ENCODE measurements at regions not wholly inside any gene's neighbourhood (a gene's known extent, or its start where the extent isn't known, plus 50 kb on each side); places are given as distances from the start of the nearest gene placed in this dataset.
"Not testable (repeated sequence)": the region's sequence is repeated elsewhere in the genome, so short reads cannot be mapped to it uniquely, and the experiment has no call there.

DNA sequence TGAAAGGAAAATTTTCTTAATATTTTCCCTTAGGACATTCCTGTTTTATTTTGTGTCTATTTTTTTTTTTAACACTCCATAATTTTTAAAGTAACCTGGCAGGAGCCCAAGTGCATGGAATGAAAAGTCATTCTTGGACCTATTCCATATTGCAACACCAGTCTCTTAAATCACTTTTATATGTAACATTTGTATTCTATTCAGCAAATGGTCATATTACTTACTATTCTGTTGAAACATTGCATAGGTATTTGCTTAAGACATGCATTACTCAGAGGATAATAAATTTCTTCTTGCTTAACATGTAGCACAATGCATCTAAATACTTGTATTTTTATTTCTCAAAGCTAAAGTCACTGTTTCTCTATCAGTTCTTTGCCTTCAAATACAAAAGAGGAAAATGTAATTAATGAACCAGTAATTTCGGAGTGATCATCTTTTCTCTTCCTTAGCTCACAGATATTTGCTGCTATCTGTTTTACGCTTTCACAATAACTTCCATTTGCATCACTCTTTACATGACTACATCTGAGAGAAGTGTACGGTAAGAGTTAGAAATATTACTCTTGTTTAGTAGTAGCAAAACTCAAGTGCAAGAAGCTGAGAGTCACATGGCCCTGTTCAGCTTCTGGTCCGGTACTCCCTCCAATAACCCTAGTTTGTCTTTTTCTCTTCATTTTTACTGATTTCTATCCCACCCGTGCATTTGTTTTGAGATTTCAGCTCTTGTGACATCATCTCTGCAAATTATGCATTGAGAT is 394.8 kb downstream of the USP25 start:
- DNase-seq: no peak

DNA sequence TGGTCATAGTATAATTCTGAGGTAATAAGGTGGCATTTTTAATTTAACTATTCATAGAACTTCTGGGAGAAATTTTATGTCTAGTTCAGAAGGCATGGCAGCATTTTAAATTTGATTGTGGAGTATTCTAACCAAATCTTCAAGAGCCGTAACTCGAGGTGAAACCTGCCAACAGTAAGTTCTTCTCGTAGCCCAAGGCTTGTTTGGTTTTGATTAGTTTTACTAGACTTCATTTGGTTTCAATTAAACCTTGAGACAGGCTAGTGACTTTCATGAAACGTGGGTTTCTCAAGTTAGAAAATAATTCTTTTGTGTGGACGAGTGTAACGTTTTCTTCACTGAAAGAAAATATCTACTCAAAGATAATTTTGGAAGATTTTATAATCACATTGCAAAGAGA is 395.5 kb downstream of the USP25 start:
- no peak for DNase-seq

DNA sequence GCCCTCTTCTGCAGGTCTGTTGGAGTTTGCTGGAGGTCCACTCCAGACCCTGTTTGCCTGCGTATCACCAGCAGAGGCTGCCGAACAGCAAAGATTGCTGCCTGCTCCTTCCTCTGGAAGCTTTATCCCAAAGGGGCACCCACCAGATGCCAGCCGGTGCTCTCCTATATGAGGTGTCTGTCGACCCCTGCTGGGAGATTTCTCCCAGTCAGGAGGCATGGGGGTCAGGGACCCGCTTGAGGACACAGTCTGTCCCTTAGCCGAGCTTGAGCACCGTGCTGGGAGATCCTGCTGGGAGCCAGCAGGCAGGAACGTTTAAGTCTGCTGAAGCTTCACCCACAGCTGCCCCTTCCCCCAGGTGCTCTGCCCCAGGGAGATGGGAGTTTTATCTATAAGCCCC is 402.7 kb downstream of the USP25 start:
- not testable (repeated sequence) for DNase-seq

DNA sequence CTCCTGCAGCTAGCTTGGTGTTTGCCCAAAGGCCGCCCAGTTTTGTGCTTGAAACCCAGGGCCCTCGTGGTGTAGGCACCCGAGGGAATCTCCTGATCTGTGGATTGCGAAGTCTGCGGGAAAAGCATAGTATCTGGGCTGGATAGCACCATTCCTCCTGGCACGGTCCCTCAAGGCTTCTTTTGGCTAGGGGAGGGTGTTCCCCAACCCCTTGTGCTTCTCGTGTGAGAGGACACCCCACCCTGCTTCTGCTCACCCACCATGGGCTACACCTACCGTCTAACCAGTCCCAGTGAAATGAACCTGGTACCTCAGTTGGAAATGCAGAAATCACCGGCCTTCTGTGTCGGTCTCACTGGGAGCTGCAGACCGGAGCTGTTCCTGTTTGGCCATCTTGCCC is 403.5 kb downstream of the USP25 start:
- no peak for DNase-seq

DNA sequence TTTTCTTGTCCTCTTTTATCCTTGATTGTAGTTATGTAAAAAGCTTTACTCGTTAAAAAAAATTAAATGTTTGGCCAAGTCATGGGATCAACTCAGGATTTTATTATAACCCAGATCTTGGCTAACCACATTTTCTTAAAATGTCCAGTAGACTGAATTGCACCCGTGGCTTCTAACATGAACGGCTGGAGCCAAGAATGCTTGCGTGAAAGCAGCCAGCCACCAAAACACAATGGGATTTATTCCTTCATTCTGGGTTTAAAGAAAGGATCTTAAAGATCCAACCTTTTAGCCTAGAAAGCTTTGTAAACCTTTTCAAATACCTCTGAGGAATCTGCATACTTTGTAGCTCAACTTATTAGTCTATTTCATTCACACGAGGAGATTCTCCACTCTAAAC is 404.4 kb downstream of the USP25 start:
- no peak for DNase-seq

DNA sequence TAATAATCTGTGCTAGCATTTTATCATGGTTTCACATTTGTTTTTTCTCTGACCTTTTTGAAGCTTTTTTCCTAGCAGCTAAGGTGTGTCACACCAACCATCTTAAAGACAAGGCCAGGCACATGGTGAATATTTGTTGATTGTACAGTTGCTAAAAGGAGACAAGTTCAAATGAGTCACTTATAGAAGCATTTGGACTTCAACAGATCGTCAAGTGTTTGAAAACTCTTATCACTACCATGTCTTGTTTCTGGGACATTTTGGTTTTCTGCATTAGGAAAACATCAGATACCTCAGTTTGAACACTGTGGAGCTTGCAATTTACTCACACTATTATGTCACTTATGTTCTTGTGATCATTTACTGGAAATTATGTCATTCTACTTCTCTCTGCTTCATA is 407.3 kb downstream of the USP25 start:
- no peak for DNase-seq

DNA sequence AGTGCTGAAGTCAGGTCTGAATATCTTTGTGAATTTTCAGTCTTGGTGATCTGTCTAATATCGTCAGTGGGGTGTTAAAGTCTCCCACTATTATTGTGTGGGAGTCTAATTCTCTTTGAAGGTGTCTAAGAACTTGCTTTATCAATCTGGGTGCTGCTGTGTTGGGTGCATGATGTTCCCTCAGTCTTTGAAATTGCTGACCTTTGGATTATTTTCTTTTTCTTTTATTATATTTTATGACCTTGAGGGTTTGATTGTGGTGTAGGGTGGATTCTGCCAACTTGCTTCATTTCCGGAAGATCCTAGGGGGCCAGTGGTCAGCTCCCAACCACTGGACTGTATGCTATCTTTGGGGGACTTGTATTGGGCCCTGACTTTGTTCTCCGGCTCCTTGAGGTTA is 415.3 kb downstream of the USP25 start:
- no peak for DNase-seq

DNA sequence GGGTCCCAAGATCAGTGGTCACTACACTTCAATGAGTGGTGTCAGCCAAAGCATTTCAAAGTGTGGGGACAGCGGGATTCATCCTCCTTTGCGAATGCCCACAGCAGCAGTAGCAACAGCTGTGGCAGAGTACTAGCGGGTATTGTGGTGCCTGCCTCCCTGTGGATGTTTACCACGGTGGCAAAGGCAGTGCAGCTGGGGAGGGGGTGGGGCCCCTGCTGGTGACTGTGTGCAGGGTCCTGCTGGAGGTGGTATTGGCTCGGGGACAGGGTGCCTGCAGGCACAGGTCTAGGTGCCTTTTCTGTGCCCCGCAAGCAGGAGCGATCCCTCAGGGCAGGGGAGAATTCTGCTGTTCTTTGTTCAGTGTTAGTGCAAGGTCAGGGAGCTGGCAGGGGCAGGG is 415.7 kb downstream of the USP25 start:
- DNase-seq: no peak

DNA sequence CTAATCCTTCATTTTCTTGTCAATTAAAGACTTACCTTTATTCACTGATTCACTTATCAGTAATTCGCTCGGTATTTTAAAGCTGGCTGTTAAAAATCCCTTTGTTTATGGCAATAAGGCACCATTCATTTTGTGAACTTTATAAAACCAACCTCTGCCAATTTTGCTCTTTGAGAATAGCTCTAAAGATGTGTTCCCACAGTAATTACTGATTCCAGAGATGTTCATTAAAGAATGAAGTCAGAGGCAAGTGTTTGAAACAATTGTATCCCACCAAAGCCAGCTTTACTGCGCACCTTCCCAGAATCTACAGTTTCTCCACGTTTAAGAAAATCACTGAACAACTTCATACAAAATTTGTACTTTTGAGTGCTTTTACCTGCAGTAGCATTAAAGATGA is 424.5 kb downstream of the USP25 start:
- DNase-seq: no peak

DNA sequence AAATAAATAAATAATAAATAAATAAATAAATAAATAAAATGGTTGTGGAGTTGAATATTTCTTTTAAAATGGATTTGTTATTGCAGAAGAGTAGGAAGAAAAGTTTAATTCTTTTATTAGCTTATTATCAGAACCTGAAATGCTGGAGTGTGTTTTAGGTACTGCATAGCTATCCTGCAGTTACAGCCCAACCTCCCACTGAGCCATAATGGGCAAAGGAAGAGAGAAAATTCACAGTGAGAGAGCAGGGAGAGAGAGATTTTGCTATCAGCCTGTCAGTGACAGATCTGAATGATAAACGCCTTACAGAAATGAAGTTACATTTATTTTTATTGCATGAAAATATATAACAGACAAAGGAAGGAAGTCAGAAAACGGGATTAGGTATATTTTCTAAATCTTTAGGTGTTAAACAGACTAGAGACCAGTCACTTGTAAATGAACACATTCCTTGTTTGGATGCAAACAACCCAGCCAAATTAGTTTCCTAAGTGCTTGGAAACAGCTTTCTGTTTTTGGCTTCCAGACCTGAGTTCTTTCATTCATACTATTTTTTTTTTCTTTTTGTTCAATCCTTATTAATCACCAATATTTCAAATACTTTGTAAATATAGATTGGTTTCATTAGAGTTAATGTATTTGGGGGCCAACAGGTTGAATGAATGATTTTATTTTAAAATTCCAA is 425.3 kb downstream of the USP25 start:
- no peak for DNase-seq

DNA sequence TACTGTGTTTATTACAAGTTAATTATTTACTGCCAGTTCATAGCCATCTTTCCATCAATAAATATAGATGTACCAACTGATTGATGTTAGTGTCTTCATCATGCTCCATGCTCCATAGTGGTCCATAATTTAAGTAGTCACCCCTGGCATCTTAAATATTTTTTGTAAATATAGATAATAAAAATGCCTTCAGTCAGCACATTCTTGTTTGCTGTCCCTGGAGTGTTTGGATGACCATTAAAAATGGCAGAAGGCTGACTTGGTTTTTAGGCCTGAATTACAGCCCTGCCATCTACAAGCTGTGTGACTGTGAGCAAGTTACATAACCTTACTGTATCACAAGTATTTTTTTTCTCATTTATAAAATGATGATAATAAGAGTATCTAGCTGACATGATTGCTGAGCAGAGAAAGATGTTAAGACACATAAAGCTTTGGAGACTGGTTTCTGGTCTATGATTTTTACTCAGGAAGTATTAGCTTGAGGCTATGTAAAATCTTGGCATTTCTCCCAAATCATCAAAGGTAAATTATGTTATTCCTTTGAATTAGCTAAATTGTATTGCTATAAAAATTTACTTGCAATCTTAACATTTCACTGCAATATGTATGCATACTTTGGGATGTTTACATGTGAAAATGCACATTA is 427.2 kb downstream of the USP25 start:
- no peak for DNase-seq

DNA sequence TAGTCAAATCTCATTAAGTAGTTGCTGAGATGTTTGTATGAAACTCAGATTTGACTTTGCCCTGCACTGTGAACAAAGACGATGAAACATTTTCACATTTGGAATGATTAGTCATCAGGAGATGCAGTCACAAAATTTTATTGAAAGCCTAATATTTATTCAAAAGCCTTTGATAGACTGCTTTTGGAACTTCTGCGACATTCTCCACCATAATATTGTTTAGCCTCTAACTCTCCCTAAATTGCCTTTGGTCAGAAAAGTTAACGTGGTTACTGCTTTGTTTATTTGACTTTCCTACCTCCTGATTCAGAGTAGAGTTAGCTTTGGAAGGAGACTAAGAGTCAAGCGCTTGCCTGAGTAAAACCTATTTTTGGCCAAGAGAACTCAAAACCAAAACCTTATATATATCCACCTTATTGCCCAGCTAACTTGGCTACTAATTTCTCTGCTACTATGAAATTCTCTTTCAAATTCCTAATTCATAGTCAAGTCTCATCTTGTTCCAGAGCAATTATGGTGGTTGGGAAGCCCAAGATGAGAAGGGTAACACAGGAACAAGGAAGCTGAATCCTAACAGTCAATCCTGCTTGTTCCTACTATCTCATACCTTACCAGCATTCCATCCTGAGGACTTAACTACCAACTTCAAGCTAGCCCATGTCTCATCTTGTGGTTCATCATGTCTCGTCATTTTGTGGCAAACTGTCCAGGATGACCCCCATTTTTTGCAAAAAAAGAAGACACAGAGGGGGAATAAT is 429.6 kb downstream of the USP25 start:
- no peak for DNase-seq

DNA sequence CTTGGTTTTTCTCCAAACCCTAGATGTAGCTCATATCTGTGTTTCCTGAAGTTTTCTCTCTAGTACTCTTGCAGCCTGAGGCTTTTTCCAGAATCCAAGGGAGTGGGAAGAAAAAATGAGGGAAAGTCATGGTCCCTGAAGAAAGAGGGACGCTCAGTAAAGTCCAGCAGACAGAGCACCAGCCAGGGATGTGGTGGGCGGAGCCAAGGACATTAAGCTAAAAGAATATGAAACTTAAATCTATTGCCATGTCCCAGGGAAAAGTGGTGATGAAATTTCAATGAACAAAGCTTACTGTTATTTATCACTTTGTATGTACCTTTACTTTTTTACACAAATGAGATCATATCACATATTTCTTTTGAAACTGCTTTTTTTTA is 430.2 kb downstream of the USP25 start:
- DNase-seq: no peak

DNA sequence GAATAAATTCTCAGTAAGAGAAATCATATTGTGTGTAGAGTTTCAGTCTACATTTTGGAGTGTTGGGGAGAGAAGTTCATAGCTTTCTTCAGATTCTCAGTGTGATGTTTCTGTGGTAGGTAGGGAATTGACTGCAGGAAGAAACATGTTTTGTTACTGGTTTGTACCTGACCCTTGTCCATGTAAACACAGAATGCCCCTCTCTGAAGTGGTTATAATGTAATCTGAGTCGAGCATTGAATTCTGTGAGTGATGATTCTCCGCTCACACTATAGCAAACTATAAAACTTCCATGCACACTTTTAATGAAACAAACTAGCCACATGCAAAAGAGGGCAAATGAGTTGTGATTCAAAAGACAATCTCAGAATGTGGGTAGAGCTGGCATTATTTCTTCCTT is 433.2 kb downstream of the USP25 start:
- DNase-seq: no peak

DNA sequence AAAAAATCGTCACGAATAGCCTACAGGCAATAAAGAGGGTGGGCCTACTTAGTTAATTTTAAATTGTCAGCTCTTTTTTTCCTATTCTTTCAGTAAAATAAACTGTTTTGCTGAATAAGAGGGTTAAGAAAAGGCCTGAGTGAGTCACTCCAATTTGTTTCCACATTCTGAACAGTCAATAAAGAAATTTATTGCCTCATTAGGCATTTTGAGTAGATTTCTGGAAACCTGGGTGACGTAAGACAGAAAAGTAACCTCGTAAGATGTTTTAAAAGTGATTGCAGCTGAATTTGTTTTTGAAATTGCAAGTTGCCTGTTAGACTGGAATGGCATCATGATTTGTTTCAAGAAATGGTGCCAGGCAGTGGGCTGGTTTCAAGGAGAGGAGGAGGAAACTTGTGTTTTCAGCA is 439.3 kb downstream of the USP25 start:
- DNase-seq: no peak

DNA sequence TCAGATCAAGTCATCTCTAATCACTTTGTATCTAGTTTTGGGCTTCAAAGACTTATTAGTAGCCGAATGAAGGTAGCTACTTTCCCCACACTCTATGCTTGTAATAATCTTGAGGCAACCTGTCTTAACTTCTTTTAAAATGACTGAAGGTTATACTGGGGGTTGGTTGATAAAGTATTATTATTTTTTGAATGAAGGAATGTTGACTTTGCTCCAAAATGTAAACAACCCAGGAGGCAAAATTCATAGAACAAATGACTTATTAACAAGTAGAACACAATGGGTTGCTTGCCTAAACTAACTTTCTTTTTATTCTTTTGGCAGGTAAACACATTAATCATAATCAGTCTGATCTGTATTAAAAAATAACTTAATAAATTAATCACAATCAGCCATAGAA is 440.0 kb downstream of the USP25 start:
- no peak for DNase-seq

DNA sequence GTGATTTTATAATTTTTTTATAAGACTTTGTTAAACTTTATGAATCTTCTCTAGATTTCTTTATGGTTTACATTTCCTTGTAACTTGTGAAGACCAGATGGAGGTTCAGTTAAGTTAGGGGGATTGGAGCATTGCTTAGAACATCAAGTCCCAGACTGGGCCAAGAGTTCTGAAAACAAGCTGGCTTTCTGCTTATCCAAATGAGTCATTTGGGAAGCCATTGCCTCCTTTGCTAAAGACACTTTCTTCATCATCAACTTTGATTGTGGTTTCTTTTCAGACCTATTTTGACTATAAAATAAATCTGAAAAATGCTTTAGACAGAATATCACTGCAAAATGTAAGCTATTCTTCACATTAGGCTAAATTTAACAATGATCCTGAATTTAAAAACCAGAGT is 446.8 kb downstream of the USP25 start:
- DNase-seq: no peak

DNA sequence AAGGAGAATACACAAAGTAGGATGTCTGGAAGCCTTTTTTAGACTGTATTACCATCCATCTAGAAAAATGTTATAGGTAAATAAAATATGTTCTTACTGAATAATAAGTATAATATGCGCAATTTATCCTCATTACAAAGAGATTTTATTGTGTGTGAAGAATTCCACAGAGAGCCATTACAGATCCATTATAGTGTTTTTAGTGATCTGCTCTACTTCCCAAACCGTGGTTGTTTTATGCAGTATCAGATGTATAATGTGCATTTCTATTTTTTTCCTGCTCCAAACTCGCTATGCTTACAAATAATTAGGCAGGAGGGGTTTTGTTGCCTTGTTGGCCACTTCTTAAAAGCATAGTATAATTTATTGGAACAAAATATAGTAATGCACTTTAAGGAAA is 447.8 kb downstream of the USP25 start:
- DNase-seq: no peak

DNA sequence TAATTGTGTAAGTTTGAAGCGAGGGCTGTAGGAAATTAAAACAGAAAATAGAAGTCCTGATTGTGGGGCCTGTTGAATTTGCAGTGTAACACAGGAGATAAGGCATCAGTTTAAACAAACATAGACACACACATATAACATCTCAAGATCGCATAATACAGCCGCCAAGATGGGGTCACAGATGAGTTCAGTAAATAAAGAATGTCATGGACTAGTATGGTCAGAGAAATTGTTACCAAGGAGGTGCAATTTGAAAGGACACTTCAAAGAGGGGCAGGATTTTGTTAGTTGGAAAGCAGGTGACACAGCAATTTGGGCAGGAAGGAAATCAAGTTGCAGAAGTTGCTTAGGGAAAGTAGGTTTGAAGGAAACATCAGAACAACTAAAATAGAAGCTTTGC is 450.0 kb downstream of the USP25 start:
- DNase-seq: no peak

DNA sequence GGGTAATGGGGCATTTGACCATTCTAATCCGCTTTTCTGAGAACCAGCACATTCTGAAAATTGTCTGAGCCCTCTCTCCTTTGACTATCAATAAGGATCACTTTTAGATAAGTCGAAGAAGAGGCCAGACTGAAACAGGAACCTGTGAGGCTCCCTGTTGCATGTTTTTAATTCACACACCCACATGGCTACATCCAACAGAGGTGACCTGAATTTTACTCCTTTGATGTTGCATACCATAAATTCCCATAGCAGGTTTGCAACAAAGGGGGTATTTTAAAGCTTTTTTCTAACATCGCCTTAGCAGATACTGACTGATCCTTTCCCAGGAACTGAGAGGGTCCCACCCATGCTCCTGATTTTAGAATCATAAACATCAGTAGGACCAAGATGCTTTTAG is 450.8 kb downstream of the USP25 start:
- DNase-seq: no peak

DNA sequence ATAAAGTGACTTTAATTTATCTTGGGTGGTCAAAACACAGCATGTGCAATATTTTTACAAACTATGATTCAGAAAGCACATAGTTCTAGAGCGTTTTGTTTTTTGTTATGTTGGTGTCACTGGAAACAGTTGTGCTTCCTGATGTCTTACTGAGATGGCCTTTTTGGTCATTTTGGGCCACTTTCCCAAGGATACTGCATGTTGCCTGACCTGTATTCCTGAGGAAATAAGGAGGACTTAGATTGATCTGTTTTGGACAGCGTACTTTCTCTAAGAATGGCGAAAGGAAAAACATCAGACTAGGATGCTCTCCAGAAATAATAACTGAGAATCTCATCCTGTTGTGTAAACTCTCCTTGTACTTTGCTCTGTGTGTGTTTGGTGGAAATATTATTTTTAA is 451.2 kb downstream of the USP25 start:
- DNase-seq: no peak

DNA sequence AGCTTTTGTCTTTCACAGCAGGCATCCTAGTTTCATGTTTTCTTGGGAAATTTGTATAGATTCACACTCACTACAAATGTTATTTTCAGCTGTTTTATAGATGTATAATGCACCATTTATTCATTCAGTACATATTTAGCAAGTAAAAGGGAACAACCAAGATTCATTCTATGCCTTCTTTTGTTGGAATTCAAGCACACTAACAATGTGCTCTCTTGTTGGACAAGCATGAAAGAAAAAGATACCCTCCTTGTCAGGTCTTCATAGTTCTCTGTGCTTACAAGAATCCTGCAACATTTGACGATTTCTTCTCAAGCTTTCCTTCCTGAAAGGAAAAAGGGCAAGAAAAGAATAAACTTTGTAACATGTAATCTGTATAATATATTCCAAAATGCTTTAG is 456.0 kb downstream of the USP25 start:
- no peak for DNase-seq

DNA sequence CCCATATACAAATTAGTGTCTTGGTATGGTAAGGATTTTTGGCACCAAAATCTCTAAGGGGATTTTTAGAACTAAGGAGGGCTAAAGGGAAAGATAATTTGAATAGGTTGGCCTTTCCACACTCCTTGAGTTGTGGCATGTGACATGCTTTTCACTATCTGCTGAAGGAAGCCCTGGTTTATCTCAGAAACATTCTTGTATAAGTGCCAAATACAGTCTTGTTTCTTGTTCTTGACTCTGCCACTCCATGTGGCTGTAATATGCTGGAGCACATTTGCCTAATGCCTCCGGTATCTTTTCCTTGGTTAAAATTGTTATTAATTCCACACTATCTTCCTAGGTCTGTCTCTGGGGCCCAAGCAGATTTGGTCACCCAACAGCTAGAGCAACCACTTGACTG is 457.0 kb downstream of the USP25 start:
- no peak for DNase-seq
